OCI-LY7 (cell line): ENCODE measurements at regions not wholly inside any gene's neighbourhood (a gene's known extent, or its start where the extent isn't known, plus 50 kb on each side); places are given as distances from the start of the nearest gene placed in this dataset.

Source experiments
- BruUV-seq: library from RNA; stranded (reverse); fragments of 400-500 nt; replicated peaks from 2 replicates; lab custom pipeline; 2021; lab: Mats Ljungman, UMichigan
- CTCF ChIA-PET: fragments of 300-600 bp; sonication (Branson Sonifier 250); formaldehyde crosslinking; loops from one replicate; lab custom pipeline; 2022; ENCODE audit warnings: antibody characterized with exemption; ENCODE audit not compliant: unreplicated experiment; lab: Charles Lee
- POLR2A ChIA-PET: fragments of 300-600 bp; sonication (Branson Sonifier 250); formaldehyde crosslinking; loops from one replicate; lab custom pipeline; 2022; ENCODE audit warnings: antibody characterized with exemption; lab: Charles Lee
- DNase-seq: peaks from one replicate; pipeline ENCODE4 v3.0.0-alpha.2; 2015; ENCODE audit warnings: low spot score
- H2AFZ ChIP-seq: fragments of 200-600 bp; sonication (generic), shearing (Covaris generic); 2 replicates; pipeline ENCODE4 v1.6.1; 2014; ENCODE audit warnings: mild to moderate bottlenecking, antibody characterized with exemption, low read length, moderate library complexity
- H3K27ac ChIP-seq: fragments of 200-600 bp; sonication (generic); 2 replicates; pipeline ENCODE4 v1.5.1; 2014; ENCODE audit warnings: mixed run types, low read depth, mild to moderate bottlenecking, moderate library complexity, low read length, inconsistent platforms; ENCODE audit not compliant: poor library complexity, severe bottlenecking
- H3K36me3 ChIP-seq: fragments of 200-600 bp; sonication (generic); 2 replicates; pipeline ENCODE4 v1.6.1; 2014; ENCODE audit warnings: mild to moderate bottlenecking, antibody characterized with exemption, low read length, moderate library complexity, mixed read lengths; ENCODE audit not compliant: insufficient read depth
- H3K4me1 ChIP-seq: fragments of 200-600 bp; sonication (generic); 2 replicates; pipeline ENCODE4 v1.5.1; 2014; ENCODE audit warnings: mild to moderate bottlenecking, low read length; ENCODE audit not compliant: insufficient read depth, poor library complexity, severe bottlenecking
- H3K4me2 ChIP-seq: fragments of 200-600 bp; sonication (generic); 2 replicates; pipeline ENCODE4 v1.6.1; 2014; ENCODE audit warnings: mild to moderate bottlenecking, low read length
- H3K4me3 ChIP-seq: fragments of 200-600 bp; sonication (generic); 2 replicates; pipeline ENCODE4 v1.5.1; 2014; ENCODE audit warnings: mild to moderate bottlenecking, low read depth, low read length; ENCODE audit not compliant: poor library complexity, severe bottlenecking
- H3K79me2 ChIP-seq: fragments of 200-600 bp; sonication (generic); 2 replicates; pipeline ENCODE4 v1.6.1; 2016; ENCODE audit warnings: low read depth, mild to moderate bottlenecking, low read length, moderate library complexity, mixed read lengths; ENCODE audit not compliant: insufficient read depth
- H3K9me2 ChIP-seq: fragments of 200-600 bp; sonication (generic); 2 replicates; pipeline ENCODE4 v1.6.1; 2016; ENCODE audit warnings: mild to moderate bottlenecking, low read length, mixed read lengths; ENCODE audit not compliant: insufficient read depth
- H3K9me3 ChIP-seq: fragments of 200-600 bp; sonication (generic); 2 replicates; pipeline ENCODE4 v1.6.1; 2014; ENCODE audit warnings: mild to moderate bottlenecking, mixed run types, low read length, mixed read lengths
- H4K20me1 ChIP-seq: fragments of 200-600 bp; sonication (generic); 2 replicates; pipeline ENCODE4 v1.6.1; 2014; ENCODE audit warnings: mild to moderate bottlenecking, antibody characterized with exemption, low read length, moderate library complexity, mixed read lengths; ENCODE audit not compliant: insufficient read depth
- EZH2phosphoT487 ChIP-seq: fragments of 200-600 bp; sonication (generic); IDR thresholded peaks from 2 replicates; pipeline ENCODE4 v1.6.1; 2018; ENCODE audit warnings: low read depth, borderline replicate concordance, mild to moderate bottlenecking, mixed run types, antibody characterized with exemption, low read length, moderate library complexity, mixed read lengths
- intact Hi-C: fragments of 100-400 bp; cut with micrococcal nuclease; formaldehyde crosslinking; loops from one replicate; pipeline ENCODE4 v1.10.0; 2022; ENCODE audit not compliant: unreplicated experiment
- TF ChIP-seq, protein P1 (sequence below): fragments of 200-600 bp; sonication (generic); conservative IDR thresholded peaks from 2 replicates; pipeline ENCODE4 v1.5.1; 2014; ENCODE audit warnings: mild to moderate bottlenecking, antibody characterized with exemption, low read length, moderate library complexity, mixed read lengths

DNA sequence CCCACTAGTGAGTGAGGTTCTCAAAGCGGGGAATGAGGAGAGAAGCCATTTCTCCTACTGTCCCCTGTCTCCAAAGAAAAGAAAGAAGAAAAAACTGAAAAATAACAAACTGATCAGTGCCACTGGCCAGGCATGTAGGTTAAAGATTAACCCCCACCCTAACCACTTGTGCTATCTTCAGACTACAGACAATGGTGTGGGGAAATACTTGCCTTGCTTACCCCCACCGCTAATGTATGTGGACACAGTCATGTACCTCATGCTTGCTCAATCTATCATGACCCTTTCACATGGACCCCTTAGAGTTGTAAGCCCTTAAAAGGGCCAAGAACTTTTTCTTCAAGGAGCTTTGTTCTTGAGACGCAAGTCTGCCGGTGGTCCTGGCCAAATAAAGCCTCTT, 75.9 kb downstream of the EIF1AY start:
- no peak overlapping the region for H2AFZ ChIP-seq
- no peak overlapping the region for H3K4me2 ChIP-seq
- H4K20me1 ChIP-seq = no peaks in the 10 kb centered on the region
- no peak overlapping the region for H3K27ac ChIP-seq
- no peak for DNase-seq
- no peaks in the 10 kb centered on the region for H3K9me3 ChIP-seq
- BruUV-seq = no TSS peak
- no peaks in the 10 kb centered on the region for H3K9me2 ChIP-seq
- ChIA-PET CTCF (no interaction called here), POLR2A (interaction anchor here (0.9 kb wide), 1 partner anchor 64 kb away, joined by 3 read pairs; no protein-coding TSS in a partner anchor)
- no peaks in the 10 kb centered on the region for H3K79me2 ChIP-seq
- TF ChIP-seq, protein P1, sequence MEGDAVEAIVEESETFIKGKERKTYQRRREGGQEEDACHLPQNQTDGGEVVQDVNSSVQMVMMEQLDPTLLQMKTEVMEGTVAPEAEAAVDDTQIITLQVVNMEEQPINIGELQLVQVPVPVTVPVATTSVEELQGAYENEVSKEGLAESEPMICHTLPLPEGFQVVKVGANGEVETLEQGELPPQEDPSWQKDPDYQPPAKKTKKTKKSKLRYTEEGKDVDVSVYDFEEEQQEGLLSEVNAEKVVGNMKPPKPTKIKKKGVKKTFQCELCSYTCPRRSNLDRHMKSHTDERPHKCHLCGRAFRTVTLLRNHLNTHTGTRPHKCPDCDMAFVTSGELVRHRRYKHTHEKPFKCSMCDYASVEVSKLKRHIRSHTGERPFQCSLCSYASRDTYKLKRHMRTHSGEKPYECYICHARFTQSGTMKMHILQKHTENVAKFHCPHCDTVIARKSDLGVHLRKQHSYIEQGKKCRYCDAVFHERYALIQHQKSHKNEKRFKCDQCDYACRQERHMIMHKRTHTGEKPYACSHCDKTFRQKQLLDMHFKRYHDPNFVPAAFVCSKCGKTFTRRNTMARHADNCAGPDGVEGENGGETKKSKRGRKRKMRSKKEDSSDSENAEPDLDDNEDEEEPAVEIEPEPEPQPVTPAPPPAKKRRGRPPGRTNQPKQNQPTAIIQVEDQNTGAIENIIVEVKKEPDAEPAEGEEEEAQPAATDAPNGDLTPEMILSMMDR = no peak
- no peak for TF ChIP-seq EZH2phosphoT487
- H3K4me1 ChIP-seq = no peaks in the 10 kb centered on the region
- H3K36me3 ChIP-seq = no peaks in the 10 kb centered on the region
- intact Hi-C loops = no loop called here
- H3K4me3 ChIP-seq = no peak overlapping the region

DNA sequence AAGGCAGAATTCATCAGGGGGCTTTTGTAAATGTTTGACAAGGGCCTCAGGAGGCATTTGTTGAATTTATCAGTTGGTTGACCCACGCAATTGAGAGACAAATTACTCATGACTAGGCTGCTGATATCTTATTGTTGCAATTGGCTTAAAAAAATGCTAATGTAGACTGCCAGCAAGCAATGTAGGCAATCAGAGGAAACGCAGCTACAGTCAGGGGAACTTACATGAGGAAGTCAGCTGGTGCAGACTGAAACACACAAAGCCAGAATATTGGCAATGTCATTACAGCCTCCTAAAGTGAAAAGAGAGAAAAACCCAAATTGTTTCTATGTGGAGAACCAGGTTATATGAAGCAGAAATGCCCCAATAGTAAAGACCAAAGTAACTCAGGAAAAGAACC, 83.9 kb downstream of the EIF1AY start:
- Histone ChIP-seq H2AFZ (no peak overlapping the region), H3K27ac (no peak overlapping the region), H3K79me2 (no peaks in the 10 kb centered on the region), H3K9me2 (no peaks in the 10 kb centered on the region), H3K4me3 (no peak overlapping the region), H4K20me1 (no peaks in the 10 kb centered on the region), H3K9me3 (no peaks in the 10 kb centered on the region), H3K36me3 (no peaks in the 10 kb centered on the region), H3K4me2 (no peak overlapping the region), H3K4me1 (no peaks in the 10 kb centered on the region)
- no TSS peak for BruUV-seq
- ChIA-PET POLR2A (no interaction called here), CTCF (no interaction called here)
- intact Hi-C loops = no loop called here
- no peak for DNase-seq
- TF ChIP-seq, protein P1 = no peak
- no peak for TF ChIP-seq EZH2phosphoT487

DNA sequence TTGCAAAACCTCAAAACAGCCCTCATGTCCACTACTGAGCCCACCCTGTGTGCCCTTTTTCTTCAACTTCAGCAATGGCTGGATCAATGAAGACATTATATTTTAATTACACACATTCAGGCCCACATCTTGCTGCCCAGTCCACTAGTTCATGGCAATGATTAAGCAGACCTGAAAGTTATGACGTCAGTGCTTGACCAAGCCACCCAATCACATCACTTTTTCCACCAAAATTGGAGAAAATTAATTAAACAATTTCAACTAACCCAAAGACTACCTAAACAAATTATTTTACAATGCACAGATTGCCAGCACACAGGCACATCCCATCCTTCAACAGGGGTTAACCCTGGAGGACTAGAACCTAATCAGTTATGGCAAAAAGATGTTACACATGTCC, 86.6 kb downstream of the EIF1AY start:
- POLR2A ChIA-PET = no interaction called here
- no peaks in the 10 kb centered on the region for H3K4me1 ChIP-seq
- H2AFZ ChIP-seq = no peak overlapping the region
- no peaks in the 10 kb centered on the region for H3K9me2 ChIP-seq
- no peaks in the 10 kb centered on the region for H3K36me3 ChIP-seq
- no peaks in the 10 kb centered on the region for H3K79me2 ChIP-seq
- no peak overlapping the region for H3K27ac ChIP-seq
- TF ChIP-seq, protein P1 = no peak
- no peak for DNase-seq
- H4K20me1 ChIP-seq = no peaks in the 10 kb centered on the region
- H3K4me3 ChIP-seq = no peak overlapping the region
- H3K9me3 ChIP-seq = no peaks in the 10 kb centered on the region
- no peak overlapping the region for H3K4me2 ChIP-seq
- intact Hi-C loops = no loop called here
- no TSS peak for BruUV-seq
- CTCF ChIA-PET = no interaction called here
